GM19035 (cell line): ENCODE measurements at regions not wholly inside any gene's neighbourhood (a gene's known extent, or its start where the extent isn't known, plus 50 kb on each side); places are given as distances from the start of the nearest gene placed in this dataset.

Experiments used
- ATAC-seq: cut with Tn5 transposase; IDR thresholded peaks from one replicate; pipeline ENCODE4 v1.9.1; 2021; ENCODE audit not compliant: unreplicated experiment

DNA sequence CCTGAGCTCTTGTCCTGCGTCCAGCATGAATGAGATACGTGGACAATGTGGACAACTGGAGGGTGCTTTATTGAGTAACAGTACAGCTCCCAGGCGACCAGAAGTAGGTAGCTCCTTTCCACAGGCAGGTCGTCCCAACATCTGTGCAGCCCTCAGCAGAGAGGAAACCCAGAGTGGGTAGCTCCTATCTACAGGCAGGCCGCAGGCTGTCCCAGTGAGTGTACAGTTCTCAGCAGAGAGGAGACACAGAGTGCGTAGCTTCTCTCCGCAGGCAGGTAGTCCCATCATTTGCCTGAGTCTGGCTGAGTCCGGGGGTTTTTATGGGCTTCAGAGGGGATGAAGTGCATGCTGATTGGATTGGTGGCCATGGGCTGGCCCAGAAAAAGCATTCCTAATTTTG lies 373.3 kb downstream of the CHSY3 start:
- no peak for ATAC-seq

DNA sequence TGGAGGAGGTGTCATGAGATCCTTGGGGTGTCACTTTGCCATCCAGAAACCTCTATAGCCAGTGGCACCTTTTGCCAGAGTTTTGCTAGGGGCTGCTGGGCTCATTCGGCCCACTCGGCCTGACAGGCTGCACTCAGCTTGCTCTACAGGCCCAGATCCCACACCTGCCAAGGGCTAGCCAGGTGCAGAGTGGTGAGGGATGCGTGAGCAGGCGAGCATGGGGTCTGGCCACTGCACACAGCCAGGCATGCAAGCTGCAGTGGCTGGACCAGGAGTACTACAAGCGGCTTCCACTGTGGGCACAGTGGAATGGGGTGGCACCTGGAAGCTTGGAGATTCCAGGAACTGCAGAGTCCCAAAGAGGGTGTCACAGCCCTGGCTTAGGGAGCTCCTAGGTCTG lies 372.7 kb downstream of the CHSY3 start:
- ATAC-seq, result no peak

DNA sequence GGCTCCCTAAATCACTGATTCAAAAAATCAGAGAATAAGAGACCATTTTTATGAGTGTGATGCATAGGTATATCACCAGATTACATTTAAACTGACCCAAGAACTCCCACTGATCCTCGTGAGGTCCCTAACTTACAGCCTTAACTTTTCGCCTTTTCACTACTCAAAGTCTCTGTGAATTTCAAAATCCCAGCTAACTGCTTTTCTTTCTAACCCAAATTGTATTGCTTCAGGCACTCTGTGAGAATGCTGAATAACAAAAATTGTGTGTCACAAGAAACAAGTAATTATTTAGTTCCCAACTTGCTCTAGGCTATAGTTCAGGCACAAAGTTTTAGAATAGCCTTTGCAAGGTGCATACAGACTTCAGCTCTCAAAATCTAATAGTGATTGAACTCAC lies 368.6 kb downstream of the CHSY3 start:
- ATAC-seq, result no peak

DNA sequence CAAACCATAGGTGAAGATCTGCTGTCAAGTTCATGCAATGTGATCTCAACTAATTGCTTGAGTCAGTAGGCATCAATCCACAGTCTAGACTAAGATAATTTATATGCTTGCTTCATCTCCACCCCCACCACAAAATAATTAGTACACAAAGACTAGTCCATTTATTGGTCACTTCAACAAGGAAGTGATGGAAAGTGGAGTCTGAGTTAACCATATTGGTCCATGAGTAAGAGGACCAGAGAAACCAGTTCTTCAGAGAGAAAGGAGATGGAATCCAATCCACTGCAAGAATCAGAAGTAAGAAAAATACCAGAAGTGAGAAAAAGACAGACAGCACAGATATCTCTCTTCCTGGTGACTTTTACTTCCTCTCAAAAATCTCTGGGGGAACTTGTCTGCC lies 366.5 kb downstream of the CHSY3 start:
- no peak for ATAC-seq

DNA sequence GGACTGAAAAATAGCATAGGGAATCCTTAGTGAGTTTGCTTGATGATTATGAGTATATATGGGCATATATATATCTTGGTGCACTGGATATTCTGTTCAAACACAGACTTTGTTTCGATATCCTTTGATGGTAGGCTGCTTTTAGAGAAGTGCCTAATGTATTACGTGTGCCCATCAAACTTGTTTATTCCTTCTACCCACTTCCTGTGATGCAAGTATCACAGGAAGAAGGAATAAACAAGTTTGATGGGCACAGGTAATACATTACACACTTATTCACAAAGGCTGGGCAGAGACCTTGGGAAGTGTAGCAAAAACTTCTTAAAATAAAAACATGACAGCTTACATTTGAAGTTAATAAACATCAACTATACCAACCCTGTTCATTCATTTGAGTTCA lies 364.2 kb downstream of the CHSY3 start:
- ATAC-seq, result no peak

DNA sequence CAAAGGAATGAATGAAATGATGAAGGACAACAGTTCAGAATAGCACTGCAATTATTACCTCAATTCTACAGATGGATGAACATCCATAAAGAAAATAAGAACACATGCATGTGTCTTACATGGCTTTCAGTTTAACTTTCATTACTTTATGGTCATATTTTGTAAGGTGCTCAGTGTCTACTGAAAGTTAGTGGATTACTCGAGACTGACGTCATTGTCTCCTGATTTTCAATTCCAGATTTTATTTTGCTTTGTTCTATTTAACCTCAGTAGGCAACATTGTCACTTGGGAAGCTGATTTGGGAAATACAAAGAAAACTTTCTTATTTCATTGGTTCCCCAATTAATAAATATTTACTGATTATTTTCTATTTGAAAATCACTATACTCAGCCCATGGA lies 363.7 kb downstream of the CHSY3 start:
- ATAC-seq, result no peak

DNA sequence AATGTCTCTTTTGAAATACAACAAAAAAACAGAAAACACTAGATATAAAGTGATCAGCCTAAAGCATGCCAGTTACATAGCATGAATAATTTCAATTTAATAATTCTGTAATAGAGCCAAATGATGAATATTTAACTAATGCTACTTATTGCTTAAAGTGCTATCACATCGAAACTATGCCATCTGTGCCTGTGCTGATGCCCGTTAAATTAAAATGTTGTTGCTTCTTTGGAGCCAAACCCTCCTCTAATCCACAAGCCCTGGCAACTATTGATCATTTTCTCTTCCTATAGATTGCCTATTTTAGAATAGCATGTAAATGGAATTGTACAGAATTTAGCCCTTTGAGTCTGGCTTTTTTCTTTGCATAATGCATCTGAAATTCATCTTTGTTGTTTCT lies 356.2 kb downstream of the CHSY3 start:
- ATAC-seq, result no peak

DNA sequence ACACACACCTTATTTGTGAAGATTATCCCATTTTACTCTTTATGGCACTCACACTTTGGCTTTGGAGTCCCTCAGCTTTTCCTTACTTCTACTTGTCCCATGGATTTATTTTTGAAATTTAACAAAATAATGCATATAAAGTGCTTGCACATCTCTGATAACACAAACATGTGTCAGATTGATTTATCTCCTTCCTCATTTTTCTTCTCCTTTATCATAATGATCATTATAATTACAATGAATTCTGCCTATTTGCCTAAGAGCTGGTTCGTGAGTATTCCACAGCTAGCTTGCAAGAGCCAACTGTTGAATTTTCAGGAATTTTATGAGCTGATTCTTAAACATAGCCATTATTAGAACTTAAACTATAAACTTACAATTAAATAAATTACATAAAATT lies 347.7 kb downstream of the CHSY3 start:
- no peak for ATAC-seq

DNA sequence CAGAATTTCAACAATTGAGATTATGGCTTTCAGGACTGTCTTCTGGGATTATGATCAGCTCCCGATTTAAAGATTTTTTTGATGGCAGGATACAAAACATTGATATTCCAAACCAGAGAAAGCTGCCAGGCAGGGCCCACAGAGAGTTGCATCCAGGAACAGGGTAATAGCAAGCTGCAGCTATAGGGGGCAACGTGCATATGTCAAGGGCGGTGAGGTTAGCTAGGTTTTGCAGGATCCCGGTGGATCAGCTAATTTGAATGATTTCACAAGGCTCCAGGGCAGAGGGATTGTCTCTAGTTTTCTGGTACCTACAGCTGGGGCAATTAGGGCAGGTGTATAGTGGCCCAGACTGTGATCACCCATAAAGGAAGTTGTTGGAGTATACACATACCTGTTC lies 339.4 kb downstream of the CHSY3 start:
- ATAC-seq, result no peak

DNA sequence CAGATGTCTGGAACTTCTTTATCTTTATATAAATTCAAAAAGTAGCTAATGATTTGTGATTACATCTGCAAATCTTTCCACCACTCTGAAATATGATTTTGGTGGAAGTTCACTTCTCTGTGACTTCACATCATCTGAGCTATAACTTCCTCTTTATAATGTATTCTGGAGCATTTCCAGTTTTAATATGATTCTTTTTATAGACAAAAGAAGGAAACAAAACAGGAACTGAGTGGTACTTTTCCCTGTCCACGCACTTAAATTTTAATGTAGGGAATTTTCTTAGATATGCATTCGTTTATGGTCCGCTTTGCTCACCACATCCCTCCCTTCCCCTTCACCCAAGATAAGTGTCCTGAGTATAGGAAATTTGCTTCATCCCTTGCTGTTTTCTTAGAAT lies 333.5 kb downstream of the CHSY3 start:
- no peak for ATAC-seq
